ENCODE measurements at regions not wholly inside any gene's neighbourhood (a gene's known extent, or its start where the extent isn't known, plus 50 kb on each side); places are given as distances from the start of the nearest gene placed in this dataset.
"Not testable (repeated sequence)": the region's sequence is repeated elsewhere in the genome, so short reads cannot be mapped to it uniquely, and the experiment has no call there.

DNA sequence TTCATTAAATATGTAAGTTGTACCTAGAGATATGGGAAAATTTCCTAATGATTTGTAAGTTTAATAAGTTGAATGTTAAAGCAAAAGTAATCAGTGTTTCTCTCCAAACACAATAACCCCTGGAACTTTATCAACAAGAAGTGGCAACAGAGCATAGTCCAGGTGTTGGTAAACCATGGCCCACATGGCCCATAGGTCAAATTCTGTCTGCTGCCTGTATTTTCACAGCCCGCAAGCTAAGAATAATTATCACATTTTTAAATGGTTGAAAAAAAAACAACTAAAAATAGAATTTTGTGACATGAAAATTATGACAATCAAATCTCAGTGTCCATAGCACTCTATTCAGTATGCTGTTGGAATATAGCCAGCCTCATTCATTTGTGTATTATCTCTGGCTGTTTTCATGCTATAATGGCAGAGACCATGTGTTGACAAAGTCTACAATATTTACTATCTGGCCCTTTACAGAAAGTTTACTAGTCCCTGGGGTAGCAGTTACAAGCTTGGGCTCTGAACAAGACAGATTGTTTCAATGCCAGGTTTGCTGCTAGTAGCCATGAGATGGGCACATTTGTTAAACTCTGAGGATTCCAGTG is 395.8 kb downstream of the GASK1B start:
- DNase-seq = no peak

GRCh38 chr4:157775971-157776370 is 396.9 kb downstream of the GASK1B start:
- no peak for DNase-seq

DNA sequence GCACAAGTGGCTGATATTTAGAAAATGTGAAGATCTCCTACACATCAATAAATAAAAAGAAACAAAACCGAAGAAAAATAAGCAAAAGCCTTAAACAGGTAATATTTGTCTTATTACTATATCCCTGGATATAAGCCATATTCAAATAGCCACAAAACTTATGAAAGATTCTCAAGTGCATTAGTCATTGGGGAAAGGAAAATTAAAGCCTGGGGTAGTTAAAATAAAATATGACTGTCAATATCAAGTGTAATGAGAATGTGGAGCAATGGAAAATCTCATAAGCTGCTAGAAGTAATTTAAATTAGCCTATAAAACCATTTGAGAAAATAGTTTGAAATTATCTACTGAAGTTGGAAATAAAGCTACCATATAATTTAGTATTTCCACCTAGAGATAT is 399.9 kb downstream of the GASK1B start:
- no peak for DNase-seq

GRCh38 chr4:157768419-157768818 is 404.4 kb downstream of the GASK1B start:
- DNase-seq = no peak

GRCh38 chr4:157763490-157763889 is 409.3 kb downstream of the GASK1B start:
- no peak for DNase-seq

- DNase-seq = no peak
Observed at GRCh38 chr4:157754410-157754809, 418.4 kb downstream of the GASK1B start.

DNA sequence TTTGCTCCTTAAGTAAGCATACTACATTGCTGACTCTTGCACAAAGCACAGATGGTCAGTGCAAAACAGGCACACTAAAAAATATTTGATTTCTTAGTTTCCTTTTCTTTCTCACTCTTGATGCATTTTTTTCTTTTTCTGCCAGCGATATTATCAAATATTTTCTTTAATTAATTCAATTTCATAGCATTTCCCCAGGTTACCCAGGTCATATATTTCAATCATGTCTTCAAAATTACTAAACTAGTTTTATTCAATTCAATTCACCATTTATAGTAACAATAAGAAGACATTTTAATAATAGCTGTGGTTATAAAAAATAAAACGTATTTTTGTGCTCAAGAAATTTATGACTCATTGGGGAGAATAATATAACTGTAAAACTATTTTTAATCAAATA is 421.2 kb downstream of the GASK1B start:
- DNase-seq = no peak

- DNase-seq = no peak
Observed at GRCh38 chr4:157741642-157742041, 431.2 kb downstream of the GASK1B start.

DNA sequence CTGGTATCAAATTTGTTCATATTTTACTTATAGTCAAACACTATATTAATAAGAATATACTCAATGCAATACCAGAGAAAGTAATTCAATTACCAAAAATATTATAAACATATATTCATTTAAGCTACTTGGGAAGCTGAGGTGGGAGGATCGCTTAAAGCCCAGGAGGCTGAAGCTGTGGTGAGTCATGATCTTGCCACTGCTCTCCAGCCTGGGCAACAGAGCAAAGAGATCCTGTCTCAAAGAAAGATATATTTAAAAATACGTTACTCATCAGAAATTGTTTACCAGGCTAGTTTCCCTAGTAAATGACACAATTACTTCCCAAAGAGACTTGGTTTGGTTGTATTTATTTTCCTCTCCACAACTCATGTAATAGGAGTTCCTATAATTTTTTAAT is 433.6 kb downstream of the GASK1B start:
- no peak for DNase-seq

DNA sequence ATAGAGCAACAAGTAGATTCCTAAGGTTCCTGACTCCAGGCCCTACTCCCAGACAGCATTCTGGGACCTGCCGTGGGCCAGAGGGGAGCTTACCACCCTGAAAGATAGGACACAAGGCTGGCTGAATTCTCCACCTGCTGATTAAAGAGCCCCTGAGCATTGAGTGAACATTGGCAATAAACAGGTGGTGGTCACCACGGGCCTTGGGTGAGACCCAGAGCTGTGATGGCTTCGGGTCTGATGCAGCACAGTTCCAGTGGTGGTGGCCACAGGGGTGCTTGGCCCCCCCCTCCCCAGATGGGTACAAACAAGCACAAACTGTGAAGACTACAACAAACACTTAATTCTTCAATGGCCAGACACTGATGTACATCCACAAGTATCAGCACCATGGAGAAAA is 444.6 kb downstream of the GASK1B start:
- DNase-seq = no peak

- DNase-seq = no peak
Observed at GRCh38 chr4:157727163-157727562, 445.7 kb downstream of the GASK1B start.

DNA sequence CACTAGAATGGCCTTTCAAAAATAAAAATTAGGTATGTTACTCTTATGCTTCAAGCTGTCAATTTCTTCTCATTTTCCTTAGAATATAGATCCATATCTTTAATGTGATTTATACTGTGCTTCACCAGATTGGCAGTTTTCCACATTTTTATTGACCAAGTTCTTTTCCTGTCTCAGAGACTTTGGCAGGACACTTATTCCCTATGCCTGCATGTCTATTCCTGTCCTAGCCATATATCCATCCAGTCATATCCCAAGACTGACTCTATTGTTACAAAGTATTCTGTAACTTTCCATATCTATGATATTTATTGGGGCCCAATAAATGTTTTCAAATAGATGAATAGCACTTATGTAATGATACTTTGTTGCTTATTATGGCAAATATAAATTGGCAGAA is 450.7 kb downstream of the GASK1B start:
- DNase-seq = no peak

GRCh38 chr4:157713342-157713741 is 459.5 kb downstream of the GASK1B start:
- DNase-seq = peak; percentile 14 to 22

- DNase-seq = no peak
Observed at GRCh38 chr4:157706155-157706554, 466.7 kb downstream of the GASK1B start.

- DNase-seq = no peak
Observed at GRCh38 chr4:157702831-157703230, 470.0 kb downstream of the GASK1B start.

GRCh38 chr4:157701695-157701994 is 471.2 kb downstream of the GASK1B start:
- no peak for DNase-seq

GRCh38 chr4:157700898-157701694 is 471.7 kb downstream of the GASK1B start:
- DNase-seq = no peak

- DNase-seq = no peak
Observed at GRCh38 chr4:157689476-157689875, 468.9 kb downstream of the GRIA2 start.

- DNase-seq = no peak
Observed at GRCh38 chr4:157687971-157688370, 467.4 kb downstream of the GRIA2 start.

- not testable (repeated sequence) for DNase-seq
Observed at GRCh38 chr4:157679326-157679725, 458.8 kb downstream of the GRIA2 start.

GRCh38 chr4:157678478-157678877 is 457.9 kb downstream of the GRIA2 start:
- DNase-seq = no peak

DNA sequence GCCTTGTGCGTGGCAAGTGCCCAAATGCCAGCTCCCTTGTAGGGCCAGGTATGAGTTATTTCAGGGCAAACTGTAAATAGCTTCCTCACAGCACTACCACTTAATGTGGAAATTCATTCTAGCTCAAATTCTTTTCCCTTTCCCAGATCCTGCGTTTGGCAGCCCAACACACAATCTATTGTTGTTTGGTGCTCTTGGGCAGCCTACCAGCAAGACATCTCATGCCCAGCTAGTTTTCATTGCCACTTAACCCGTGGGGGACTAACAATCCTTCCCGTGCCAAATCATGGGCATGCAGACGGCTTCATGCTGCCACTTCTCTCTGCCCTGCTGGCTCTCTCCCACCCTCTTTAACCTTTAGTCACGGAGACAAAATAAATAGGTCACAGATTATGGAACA is 454.2 kb downstream of the GRIA2 start:
- no peak for DNase-seq

DNA sequence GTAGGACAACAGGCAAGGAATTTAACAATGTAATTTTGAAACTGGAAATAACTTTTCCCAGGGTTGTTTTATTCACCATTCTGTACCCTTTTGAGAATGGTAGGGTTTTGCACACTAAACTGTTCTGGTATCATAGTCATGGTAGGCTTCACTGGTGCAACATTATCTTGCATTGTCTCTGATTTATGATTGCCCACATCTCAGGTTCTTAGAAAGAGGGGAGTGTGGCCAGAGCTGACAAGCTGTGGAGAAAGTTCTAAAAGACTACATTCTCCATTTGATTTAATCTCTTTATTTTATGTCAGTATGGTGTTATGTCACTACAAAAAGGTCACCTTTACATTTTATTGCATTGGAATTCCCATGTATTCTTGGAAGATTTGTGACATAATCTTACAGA is 447.3 kb downstream of the GRIA2 start:
- DNase-seq = no peak

- no peak for DNase-seq
Observed at GRCh38 chr4:157664726-157665125, 444.2 kb downstream of the GRIA2 start.
